H1 (cell line): ENCODE measurements at regions not wholly inside any gene's neighbourhood (a gene's known extent, or its start where the extent isn't known, plus 50 kb on each side); places are given as distances from the start of the nearest gene placed in this dataset.

Source experiments
- CTCF ChIA-PET: fragments of 300-600 bp; sonication (Branson Sonifier 250); formaldehyde crosslinking; loops from one replicate; lab custom pipeline; 2021; ENCODE audit not compliant: partially characterized antibody; lab: Charles Lee
- POLR2A ChIA-PET: fragments of 300-600 bp; sonication (Branson Sonifier 250); formaldehyde crosslinking; loops from one replicate; lab custom pipeline; 2021; ENCODE audit warnings: inconsistent platforms; ENCODE audit not compliant: partially characterized antibody; lab: Charles Lee
- DNase-seq, 2 experiments: peaks; one replicate each; pipeline versions ENCODE4 v3.0.0 to v3.0.0-alpha.2; 2010 to 2022; ENCODE audit warnings: low spot score in 2 of 2, low read depth in 1 of 2, mixed read lengths in 1 of 2
- FAIRE-seq: peaks from 2 replicates; lab custom pipeline; 2011; peaks lifted over from hg19 to GRCh38; lab: Jason Lieb, UNC
- H2AFZ ChIP-seq: 2 replicates; pipeline ENCODE4 v1.8.1; 2012; ENCODE audit warnings: low read length, inconsistent platforms
- H2AK5ac ChIP-seq: 2 replicates; pipeline ENCODE4 v1.6.1; 2013; ENCODE audit warnings: low read depth, low read length
- H2BK120ac ChIP-seq: replicated peaks from 2 replicates; pipeline ENCODE3; 2013; ENCODE audit warnings: low read depth, low read length, inconsistent platforms
- H2BK12ac ChIP-seq: 2 replicates; pipeline ENCODE4 v1.6.1; 2013; ENCODE audit warnings: low read depth, low read length
- H2BK15ac ChIP-seq: 2 replicates; pipeline ENCODE4 v1.6.1; 2013; ENCODE audit warnings: low read length
- H2BK20ac ChIP-seq: 2 replicates; pipeline ENCODE4 v1.6.1; 2013; ENCODE audit warnings: low read length
- H2BK5ac ChIP-seq: 2 replicates; pipeline ENCODE4 v1.6.1; 2013; ENCODE audit warnings: low read depth, low read length
- H3K14ac ChIP-seq: 2 replicates; pipeline ENCODE4 v1.6.1; 2013; ENCODE audit warnings: inconsistent platforms; ENCODE audit not compliant: insufficient read length
- H3K18ac ChIP-seq: 2 replicates; pipeline ENCODE4 v1.6.1; 2013; ENCODE audit warnings: low read length; ENCODE audit errors: extremely low read depth
- H3K23ac ChIP-seq: 2 replicates; pipeline ENCODE4 v1.6.1; 2013; ENCODE audit warnings: inconsistent platforms; ENCODE audit not compliant: insufficient read length
- H3K23me2 ChIP-seq: 2 replicates; pipeline ENCODE4 v1.6.1; 2013; ENCODE audit warnings: low read depth, low read length
- H3K27ac ChIP-seq: 2 replicates; pipeline ENCODE4 v1.6.1; 2011; ENCODE audit warnings: low read depth, low read length, inconsistent platforms
- H3K27me3 ChIP-seq, 4 experiments: replicated peaks in 1 of 4; 1 replicate in 1 of 4; 2 replicates in 3 of 4; pipeline versions ENCODE4 v1.6.1 to v1.8.1; 2011 to 2013; ENCODE audit warnings: low read length in 3 of 4, mild to moderate bottlenecking in 3 of 4, inconsistent platforms in 2 of 4, mixed read lengths in 2 of 4, moderate library complexity in 1 of 4; ENCODE audit not compliant: control insufficient read depth in 3 of 4, insufficient read depth in 3 of 4; ENCODE audit errors: extremely low read depth in 1 of 4
- H3K36me3 ChIP-seq, 4 experiments: 2 replicates each; pipeline versions ENCODE4 v1.6.1 to v1.8.1; 2011 to 2013; ENCODE audit warnings: mild to moderate bottlenecking in 4 of 4, low read length in 3 of 4, moderate library complexity in 2 of 4, control low read depth in 1 of 4, inconsistent platforms in 1 of 4; ENCODE audit not compliant: insufficient read depth in 4 of 4, control insufficient read depth in 2 of 4
- H3K4ac ChIP-seq: replicated peaks from 2 replicates; pipeline ENCODE3; 2013; ENCODE audit warnings: low read length, low read depth, mixed read lengths, inconsistent platforms; ENCODE audit not compliant: insufficient read length
- H3K4me1 ChIP-seq, 4 experiments: replicated peaks in 1 of 4; 1 replicate in 1 of 4; 2 replicates in 3 of 4; pipeline versions ENCODE4 v1.6.1 to v1.8.1; 2011 to 2013; ENCODE audit warnings: low read length in 3 of 4, inconsistent platforms in 2 of 4, mixed read lengths in 1 of 4; ENCODE audit not compliant: insufficient read depth in 4 of 4, control insufficient read depth in 3 of 4
- H3K4me2 ChIP-seq, 2 experiments: 2 replicates each; pipeline versions ENCODE4 v1.6.1 to v1.8.1; 2011 to 2013; ENCODE audit warnings: low read depth in 2 of 2, low read length in 2 of 2, control low read depth in 1 of 2, inconsistent platforms in 1 of 2, mild to moderate bottlenecking in 1 of 2; ENCODE audit not compliant: insufficient read depth in 1 of 2
- H3K4me3 ChIP-seq, 4 experiments: fragments of 200-600, 300-600 bp in 1 of 4; sonication (generic), shearing (Covaris generic), sonication (Bioruptor Twin) in 1 of 4; 2 replicates each; pipeline versions ENCODE4 v1.5.1 to v1.8.1; 2011 to 2016; ENCODE audit warnings: low read length in 4 of 4, low read depth in 3 of 4, control low read depth in 2 of 4, inconsistent platforms in 2 of 4, mild to moderate bottlenecking in 2 of 4, mixed read lengths in 1 of 4, moderate library complexity in 1 of 4; ENCODE audit not compliant: insufficient read depth in 2 of 4; ENCODE audit errors: extremely low read depth in 1 of 4
- H3K56ac ChIP-seq: replicated peaks from 2 replicates; pipeline ENCODE3; 2013; ENCODE audit warnings: low read depth, mild to moderate bottlenecking, mixed read lengths, low read length, inconsistent platforms; ENCODE audit not compliant: insufficient read length
- H3K79me1 ChIP-seq: 2 replicates; pipeline ENCODE4 v1.6.1; 2013; ENCODE audit warnings: low read depth, low read length, control low read depth
- H3K79me2 ChIP-seq, 2 experiments: 2 replicates each; pipeline versions ENCODE4 v1.6.1 to v1.8.1; 2012 to 2013; ENCODE audit warnings: low read length in 2 of 2, mild to moderate bottlenecking in 2 of 2, inconsistent platforms in 1 of 2; ENCODE audit not compliant: insufficient read depth in 2 of 2, control insufficient read depth in 1 of 2
- H3K9ac ChIP-seq, 4 experiments: replicated peaks in 1 of 4; 1 replicate in 1 of 4; 2 replicates in 3 of 4; pipeline versions ENCODE4 v1.6.1 to v1.8.1; 2011 to 2013; ENCODE audit warnings: low read depth in 3 of 4, low read length in 3 of 4, control low read depth in 2 of 4, mild to moderate bottlenecking in 2 of 4, moderate library complexity in 2 of 4, inconsistent platforms in 1 of 4; ENCODE audit errors: extremely low read depth in 1 of 4
- H3K9me3 ChIP-seq, 2 experiments: 2 replicates each; pipeline versions ENCODE4 v1.6.1 to v1.8.1; 2012 to 2013; ENCODE audit warnings: mild to moderate bottlenecking in 2 of 2, moderate library complexity in 2 of 2, control low read depth in 1 of 2, inconsistent platforms in 1 of 2, low read depth in 1 of 2, low read length in 1 of 2, mixed read lengths in 1 of 2; ENCODE audit not compliant: insufficient read depth in 2 of 2
- H4K20me1 ChIP-seq, 2 experiments: replicated peaks in 1 of 2; 2 replicates each; pipeline versions ENCODE3 to v1.8.1; 2011 to 2013; ENCODE audit warnings: inconsistent platforms in 2 of 2, low read length in 2 of 2, mild to moderate bottlenecking in 1 of 2; ENCODE audit not compliant: insufficient read depth in 2 of 2, control insufficient read depth in 1 of 2
- H4K5ac ChIP-seq: 2 replicates; pipeline ENCODE4 v1.6.1; 2013; ENCODE audit warnings: low read length, low read depth, mixed read lengths, inconsistent platforms; ENCODE audit not compliant: insufficient read length
- H4K8ac ChIP-seq: 2 replicates; pipeline ENCODE4 v1.8.0; 2013; ENCODE audit warnings: mild to moderate bottlenecking, moderate library complexity, low read length, inconsistent platforms; ENCODE audit not compliant: insufficient read depth; ENCODE audit errors: extremely low read depth
- H4K91ac ChIP-seq: replicated peaks from 2 replicates; pipeline ENCODE3; 2013; ENCODE audit warnings: low read length, mixed read lengths, inconsistent platforms; ENCODE audit not compliant: insufficient read length
- SRF ChIP-seq: IDR thresholded peaks from 2 replicates; pipeline ENCODE4 v1.6.1; 2011; ENCODE audit warnings: mild to moderate bottlenecking, low read depth, low read length, moderate library complexity

DNA sequence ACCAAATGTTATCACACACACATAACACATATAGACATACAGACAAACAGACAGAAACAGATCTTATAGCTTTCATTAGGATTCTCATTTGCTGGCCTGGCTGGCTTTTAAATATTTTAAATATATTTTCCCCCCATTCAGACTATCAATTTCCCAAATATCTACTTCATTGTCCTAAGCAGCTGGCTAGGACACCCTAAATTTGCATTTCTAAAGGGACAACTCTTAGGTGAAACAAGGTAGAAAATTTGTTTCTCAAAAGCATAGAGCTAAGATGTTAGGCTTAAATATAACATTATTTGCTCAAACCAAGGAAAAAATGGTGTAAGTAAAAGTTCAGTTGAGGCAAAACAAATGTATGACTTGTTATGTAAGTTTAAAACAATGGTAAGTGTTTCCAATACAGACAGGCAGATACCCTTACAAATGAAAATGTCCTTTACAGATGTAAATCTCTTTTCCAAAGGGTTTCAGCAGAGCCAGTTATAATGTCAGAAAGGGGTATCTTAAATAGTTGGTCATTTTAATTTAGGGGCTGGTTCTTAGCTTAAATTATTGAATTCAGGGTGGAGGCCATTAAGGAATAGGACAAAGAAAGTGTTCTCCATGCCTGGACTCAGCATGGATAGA lies 522.8 kb downstream of the DMRTA1 start:
- Histone ChIP-seq H2BK12ac (no peak overlapping the region), H4K8ac (no peak overlapping the region), H2BK20ac (no peak overlapping the region), H3K9ac (no peak overlapping the region), H3K79me2 (no peaks in the 10 kb centered on the region), H3K23ac (no peak overlapping the region), H3K18ac (no peak overlapping the region), H2BK5ac (no peak overlapping the region), H3K27me3 (no peaks in the 10 kb centered on the region), H3K36me3 (no peaks in the 10 kb centered on the region), H3K27ac (no peak overlapping the region; the same call in 1 of the 2 replicates), H3K14ac (no peak overlapping the region), H3K4me2 (peak overlapping the region in 1 of 2 experiments; percentile 35; a peak in 3 of 4 replicates), H4K20me1 (no peaks in the 10 kb centered on the region), H3K4me1 (peaks cover 0 to 8% (median 0%) of the 10 kb centered on the region in 4 experiments; a peak in 1 of 7 replicates), H3K79me1 (no peaks in the 10 kb centered on the region), H2AFZ (no peak overlapping the region), H4K91ac (no peak overlapping the region), H3K9me3 (no peaks in the 10 kb centered on the region), H4K5ac (peak overlapping the region; percentile 89), H3K4me3 (peak overlapping the region in 1 of 4 experiments; percentile 27; a peak in 1 of 8 replicates), H3K4ac (no peak overlapping the region), H2AK5ac (no peak overlapping the region), H2BK120ac (peak overlapping the region; percentile 83), H2BK15ac (no peak overlapping the region), H3K56ac (no peak overlapping the region), H3K23me2 (no peaks in the 10 kb centered on the region)
- FAIRE-seq = no peak
- POLR2A ChIA-PET = no interaction called here
- DNase-seq = no peak
- CTCF ChIA-PET = interaction anchor here (1.7 kb wide), 1 partner anchor 119 kb away, joined by 5 read pairs; no protein-coding TSS in a partner anchor
- no peak for TF ChIP-seq SRF
